GM23338 (cell line): ENCODE measurements at regions not wholly inside any gene's neighbourhood (a gene's known extent, or its start where the extent isn't known, plus 50 kb on each side); places are given as distances from the start of the nearest gene placed in this dataset.

Source experiments
- ATAC-seq: fragments of 200-7000 bp; cut with Tn5 transposase; 3 replicates; pipeline ENCODE4 v1.9.1; 2020
- DNase-seq: peaks from one replicate; pipeline ENCODE4 v3.0.0-alpha.2; 2015; ENCODE audit warnings: low spot score
- H2AFZ ChIP-seq: fragments of 200-600 bp; sonication (generic); 2 replicates; pipeline ENCODE4 v1.8.0; 2016; ENCODE audit warnings: antibody characterized with exemption, mild to moderate bottlenecking, moderate library complexity
- H3F3A ChIP-seq: fragments of 200-600 bp; sonication (generic); replicated peaks from 2 replicates; pipeline ENCODE4 v1.8.0; 2017; ENCODE audit warnings: antibody characterized with exemption, mixed run types, low read depth
- H3K27ac ChIP-seq: fragments of 200-600 bp; sonication (generic); 2 replicates; pipeline ENCODE4 v1.6.1; 2016; ENCODE audit warnings: low read depth
- H3K27me3 ChIP-seq: fragments of 200-600 bp; sonication (generic); 2 replicates; pipeline ENCODE4 v1.8.0; 2016; ENCODE audit warnings: mild to moderate bottlenecking, mixed run types, moderate library complexity; ENCODE audit not compliant: insufficient read depth
- H3K36me3 ChIP-seq: fragments of 200-600 bp; sonication (generic); 2 replicates; pipeline ENCODE4 v1.8.0; 2016; ENCODE audit warnings: mild to moderate bottlenecking; ENCODE audit not compliant: insufficient read depth
- H3K4me1 ChIP-seq: fragments of 200-600 bp; sonication (generic); 2 replicates; pipeline ENCODE4 v1.8.0; 2016; ENCODE audit warnings: mild to moderate bottlenecking, moderate library complexity; ENCODE audit not compliant: insufficient read depth
- H3K4me2 ChIP-seq: fragments of 200-600 bp; sonication (generic); 2 replicates; pipeline ENCODE4 v1.7.1; 2017; ENCODE audit warnings: mixed run types
- H3K4me3 ChIP-seq: fragments of 200-600 bp; sonication (generic); 2 replicates; pipeline ENCODE4 v1.6.1; 2016; ENCODE audit warnings: mixed run types
- H3K79me2 ChIP-seq: fragments of 200-600 bp; sonication (generic); replicated peaks from 2 replicates; pipeline ENCODE4 v1.8.0; 2017; ENCODE audit warnings: mild to moderate bottlenecking; ENCODE audit not compliant: insufficient read depth
- H3K9me2 ChIP-seq: fragments of 200-600 bp; sonication (generic); 2 replicates; pipeline ENCODE4 v1.8.0; 2017; ENCODE audit not compliant: insufficient read depth
- H4K20me1 ChIP-seq: fragments of 200-600 bp; sonication (generic); replicated peaks from 2 replicates; pipeline ENCODE4 v1.8.0; 2017; ENCODE audit warnings: mild to moderate bottlenecking; ENCODE audit not compliant: insufficient read depth
- H3K27ac Mint-ChIP-seq: 2 replicates; pipeline ENCODE4 v1.8.0; 2020; ENCODE audit warnings: inconsistent platforms, mild to moderate bottlenecking, moderate library complexity, mixed read lengths
- H3K27me3 Mint-ChIP-seq: 3 replicates; pipeline ENCODE4 v1.8.0; 2022; ENCODE audit warnings: low read depth, mild to moderate bottlenecking, moderate library complexity, mixed read lengths, inconsistent platforms; ENCODE audit not compliant: insufficient read depth, poor library complexity
- H3K36me3 Mint-ChIP-seq: 3 replicates; pipeline ENCODE4 v1.8.0; 2021; ENCODE audit warnings: low read depth, mild to moderate bottlenecking, inconsistent platforms, moderate library complexity, mixed read lengths
- H3K4me1 Mint-ChIP-seq: 3 replicates; pipeline ENCODE4 v1.8.0; 2020; ENCODE audit warnings: mild to moderate bottlenecking, inconsistent platforms, mixed read lengths
- H3K4me3 Mint-ChIP-seq: 3 replicates; pipeline ENCODE4 v1.8.0; 2021; ENCODE audit warnings: moderate library complexity, mild to moderate bottlenecking, inconsistent platforms, mixed read lengths
- H3K9me3 Mint-ChIP-seq: 3 replicates; pipeline ENCODE4 v1.8.0; 2020; ENCODE audit warnings: moderate library complexity, mild to moderate bottlenecking, inconsistent platforms, mixed read lengths
- CREB1 ChIP-seq: fragments of 250-450 bp; sonication (Bioruptor Pico); IDR thresholded peaks from 2 replicates; pipeline ENCODE4 v1.5.0; 2020; ENCODE audit warnings: low read depth, mild to moderate bottlenecking, moderate library complexity
- CTCF ChIP-seq, 2 experiments: fragments of 200-600 bp in 1 of 2; sonication (generic) in 1 of 2; conservative IDR thresholded peaks; 2 replicates each; pipeline versions ENCODE4 v1.5.1 to v1.6.1; 2016 to 2017; ENCODE audit warnings: antibody characterized with exemption in 2 of 2, low read depth in 2 of 2, mild to moderate bottlenecking in 2 of 2, moderate library complexity in 1 of 2
- EZH2 ChIP-seq: fragments of 200-600 bp; sonication (generic); IDR thresholded peaks from one replicate; pipeline ENCODE4 v1.8.0; 2017; ENCODE audit warnings: antibody characterized with exemption, mild to moderate bottlenecking, low read depth; ENCODE audit not compliant: unreplicated experiment
- EZH2phosphoT487 ChIP-seq: fragments of 200-600 bp; sonication (generic); IDR thresholded peaks from one replicate; pipeline ENCODE4 v1.8.1; 2018; ENCODE audit warnings: antibody characterized with exemption; ENCODE audit not compliant: unreplicated experiment
- JUNB ChIP-seq: IDR thresholded peaks from one replicate; pipeline ENCODE4 v1.6.1; 2016; ENCODE audit warnings: antibody characterized with exemption; ENCODE audit not compliant: unreplicated experiment
- POLR2AphosphoS5 ChIP-seq: IDR thresholded peaks from 2 replicates; pipeline ENCODE4 v1.6.1; 2016; ENCODE audit warnings: antibody characterized with exemption, low read depth
- REST ChIP-seq: IDR thresholded peaks from one replicate; pipeline ENCODE4 v1.6.1; 2018; ENCODE audit warnings: antibody characterized with exemption; ENCODE audit not compliant: unreplicated experiment
- ZNF114 ChIP-seq: fragments of 250-450 bp; sonication (Bioruptor Pico); IDR thresholded peaks from 2 replicates; pipeline ENCODE4 v1.5.0; 2020; ENCODE audit warnings: mild to moderate bottlenecking, moderate library complexity
- ZNF331 ChIP-seq: fragments of 250-450 bp; sonication (Bioruptor Pico); IDR thresholded peaks from 2 replicates; pipeline ENCODE4 v1.5.0; 2020; ENCODE audit warnings: low read depth, mild to moderate bottlenecking, moderate library complexity
- ZNF462 ChIP-seq: fragments of 250-450 bp; sonication (Bioruptor Pico); IDR thresholded peaks from 2 replicates; pipeline ENCODE4 v1.5.0; 2020; ENCODE audit warnings: mild to moderate bottlenecking, moderate library complexity

GRCh38 chr11:42036201-42036600, 576.7 kb upstream of the LRRC4C start (continued):
- TF ChIP-seq EZH2 (no peak), REST (no peak), CREB1 (CRISPR knock-in tag) (no peak)

GRCh38 chr11:42043312-42043711, 583.9 kb upstream of the LRRC4C start:
- H3K79me2 ChIP-seq, result no peaks in the 10 kb centered on the region
- H3K4me3 ChIP-seq, result no peak overlapping the region
- H3K9me2 ChIP-seq, result 0 out of 2 replicates have a peak, but pooled peaks cover 4% of the 10 kb centered on the region
- no peak overlapping the region for H3K27ac ChIP-seq
- Mint-ChIP-seq H3K9me3 (peaks cover 67% of the 10 kb centered on the region), H3K27ac (no peak overlapping the region), H3K4me3 (no peak overlapping the region), H3K36me3 (peaks cover 3% of the 10 kb centered on the region; the same call in 2 of the 3 replicates), H3K27me3 (no peaks in the 10 kb centered on the region), H3K4me1 (no peaks in the 10 kb centered on the region)
- no peak overlapping the region for H3K4me2 ChIP-seq
- no peaks in the 10 kb centered on the region for H3K36me3 ChIP-seq
- ATAC-seq, result no peak
- DNase-seq, result no peak
- no peaks in the 10 kb centered on the region for H4K20me1 ChIP-seq
- no peaks in the 10 kb centered on the region for H3F3A ChIP-seq
- no peaks in the 10 kb centered on the region for H3K27me3 ChIP-seq
- H3K4me1 ChIP-seq, result no peaks in the 10 kb centered on the region
- no peak overlapping the region for H2AFZ ChIP-seq
- no peak for TF ChIP-seq CTCF (conservative IDR thresholded peaks at IDR 0.05; ENCODE audit: low read depth in 2 of 2)
- no peak for TF ChIP-seq ZNF462 (CRISPR knock-in tag)
- TF ChIP-seq REST, result no peak
- TF ChIP-seq JUNB, result no peak
- no peak for TF ChIP-seq ZNF331 (CRISPR knock-in tag)
- TF ChIP-seq EZH2phosphoT487, result no peak
- no peak for TF ChIP-seq CREB1 (CRISPR knock-in tag)
- no peak for TF ChIP-seq EZH2
- no peak for TF ChIP-seq ZNF114 (CRISPR knock-in tag)
- no peak for TF ChIP-seq POLR2AphosphoS5
